MG63 (cell line): ENCODE measurements at regions not wholly inside any gene's neighbourhood (a gene's known extent, or its start where the extent isn't known, plus 50 kb on each side); places are given as distances from the start of the nearest gene placed in this dataset.
"Not testable (repeated sequence)": the region's sequence is repeated elsewhere in the genome, so short reads cannot be mapped to it uniquely, and the experiment has no call there.

Experiments
- DNase-seq: peaks from one replicate; pipeline ENCODE4 v3.0.0-alpha.2; 2020
- H3K27me3 ChIP-seq: fragments of 250-450 bp; sonication (Bioruptor Pico); 2 replicates; pipeline ENCODE4 v1.5.1; 2020; ENCODE audit warnings: mild to moderate bottlenecking, moderate library complexity
- H3K36me3 ChIP-seq: fragments of 250-450 bp; sonication (Bioruptor Pico); 2 replicates; pipeline ENCODE4 v1.5.1; 2020; ENCODE audit warnings: mild to moderate bottlenecking, moderate library complexity
- H3K4me3 ChIP-seq: fragments of 250-450 bp; sonication (Bioruptor Pico); 2 replicates; pipeline ENCODE4 v1.5.1; 2020; ENCODE audit warnings: mild to moderate bottlenecking, moderate library complexity
- H3K9me3 ChIP-seq: fragments of 250-450 bp; sonication (Bioruptor Pico); 2 replicates; pipeline ENCODE4 v1.5.1; 2020; ENCODE audit warnings: mild to moderate bottlenecking, moderate library complexity

GRCh38 chr3:145696011-145696410 lies 465.0 kb downstream of the PLOD2 start:
- Histone ChIP-seq H3K4me3 (no peak overlapping the region), H3K27me3 (no peaks in the 10 kb centered on the region), H3K9me3 (no peaks in the 10 kb centered on the region), H3K36me3 (no peaks in the 10 kb centered on the region)
- DNase-seq: no peak

GRCh38 chr3:145698250-145698649 lies 462.7 kb downstream of the PLOD2 start:
- Histone ChIP-seq H3K4me3 (no peak overlapping the region), H3K27me3 (no peaks in the 10 kb centered on the region), H3K9me3 (no peaks in the 10 kb centered on the region), H3K36me3 (no peaks in the 10 kb centered on the region)
- DNase-seq: no peak

GRCh38 chr3:145698749-145699148 lies 462.2 kb downstream of the PLOD2 start:
- Histone ChIP-seq H3K27me3 (no peaks in the 10 kb centered on the region), H3K36me3 (no peaks in the 10 kb centered on the region)
- no peak for DNase-seq

GRCh38 chr3:145704020-145704419 lies 457.0 kb downstream of the PLOD2 start:
- H3K27me3 ChIP-seq: no peaks in the 10 kb centered on the region
- peak; percentile 63 for DNase-seq
- H3K4me3 ChIP-seq: no peak overlapping the region
- no peaks in the 10 kb centered on the region for H3K9me3 ChIP-seq
- H3K36me3 ChIP-seq: no peaks in the 10 kb centered on the region

More at GRCh38 chr3:145698749-145699148, 462.2 kb downstream of the PLOD2 start:
- Histone ChIP-seq H3K4me3 (no peak overlapping the region), H3K9me3 (no peaks in the 10 kb centered on the region)

- H3K9me3 ChIP-seq, H3K36me3 ChIP-seq, H3K4me3 ChIP-seq: not testable (repeated sequence)
Measured at GRCh38 chr3:145709779-145710178, 451.2 kb downstream of the PLOD2 start.

GRCh38 chr3:145716519-145716918 lies 444.5 kb downstream of the PLOD2 start:
- no peaks in the 10 kb centered on the region for H3K9me3 ChIP-seq

More at GRCh38 chr3:145709779-145710178, 451.2 kb downstream of the PLOD2 start:
- not testable (repeated sequence) for DNase-seq, H3K27me3 ChIP-seq

GRCh38 chr3:145719114-145719513 lies 441.9 kb downstream of the PLOD2 start:
- H3K27me3 ChIP-seq: no peaks in the 10 kb centered on the region
- H3K4me3 ChIP-seq: no peak overlapping the region

More at GRCh38 chr3:145716519-145716918, 444.5 kb downstream of the PLOD2 start:
- DNase-seq: no peak
- Histone ChIP-seq H3K36me3 (no peaks in the 10 kb centered on the region), H3K4me3 (no peak overlapping the region), H3K27me3 (no peaks in the 10 kb centered on the region)

GRCh38 chr3:145721273-145721805 lies 439.6 kb downstream of the PLOD2 start:
- Histone ChIP-seq H3K27me3 (no peaks in the 10 kb centered on the region), H3K36me3 (no peaks in the 10 kb centered on the region), H3K4me3 (no peak overlapping the region), H3K9me3 (no peaks in the 10 kb centered on the region)
- no peak for DNase-seq

More at GRCh38 chr3:145719114-145719513, 441.9 kb downstream of the PLOD2 start:
- Histone ChIP-seq H3K9me3 (no peaks in the 10 kb centered on the region), H3K36me3 (no peaks in the 10 kb centered on the region)
- DNase-seq: no peak

- no peak overlapping the region for H3K4me3 ChIP-seq
- H3K36me3 ChIP-seq: no peaks in the 10 kb centered on the region
- no peak for DNase-seq
- H3K9me3 ChIP-seq: no peaks in the 10 kb centered on the region
- H3K27me3 ChIP-seq: no peaks in the 10 kb centered on the region
Measured at GRCh38 chr3:145721815-145722214, 439.2 kb downstream of the PLOD2 start.

- no peaks in the 10 kb centered on the region for H3K9me3 ChIP-seq
- no peaks in the 10 kb centered on the region for H3K36me3 ChIP-seq
- no peaks in the 10 kb centered on the region for H3K27me3 ChIP-seq
- no peak for DNase-seq
- no peak overlapping the region for H3K4me3 ChIP-seq
Measured at GRCh38 chr3:145727476-145727875, 433.5 kb downstream of the PLOD2 start.

GRCh38 chr3:145735631-145736030 lies 425.4 kb downstream of the PLOD2 start:
- Histone ChIP-seq H3K36me3 (no peaks in the 10 kb centered on the region), H3K4me3 (no peak overlapping the region), H3K27me3 (no peaks in the 10 kb centered on the region), H3K9me3 (no peaks in the 10 kb centered on the region; the same call in 1 of the 2 replicates)
- no peak for DNase-seq

- no peaks in the 10 kb centered on the region for H3K27me3 ChIP-seq
- DNase-seq: no peak
- H3K36me3 ChIP-seq: no peaks in the 10 kb centered on the region
- H3K9me3 ChIP-seq: no peaks in the 10 kb centered on the region; the same call in 1 of the 2 replicates
- no peak overlapping the region for H3K4me3 ChIP-seq
Measured at GRCh38 chr3:145737952-145738351, 423.0 kb downstream of the PLOD2 start.

- H3K27me3 ChIP-seq: no peaks in the 10 kb centered on the region
- DNase-seq: no peak
- no peaks in the 10 kb centered on the region; the same call in 1 of the 2 replicates for H3K9me3 ChIP-seq
- H3K36me3 ChIP-seq: no peaks in the 10 kb centered on the region
- H3K4me3 ChIP-seq: no peak overlapping the region
Measured at GRCh38 chr3:145739926-145740325, 421.1 kb downstream of the PLOD2 start.

- Histone ChIP-seq H3K4me3 (no peak overlapping the region), H3K9me3 (no peaks in the 10 kb centered on the region), H3K36me3 (no peaks in the 10 kb centered on the region), H3K27me3 (no peaks in the 10 kb centered on the region; the same call in 1 of the 2 replicates)
- DNase-seq: no peak
Measured at GRCh38 chr3:145750657-145751056, 410.3 kb downstream of the PLOD2 start.

GRCh38 chr3:145752576-145752975 lies 408.4 kb downstream of the PLOD2 start:
- peaks cover 4% of the 10 kb centered on the region; the same call in 1 of the 2 replicates for H3K27me3 ChIP-seq
- H3K36me3 ChIP-seq: no peaks in the 10 kb centered on the region
- no peaks in the 10 kb centered on the region for H3K9me3 ChIP-seq
- no peak overlapping the region for H3K4me3 ChIP-seq
- DNase-seq: no peak

GRCh38 chr3:145754605-145755289 lies 406.2 kb downstream of the PLOD2 start:
- no peaks in the 10 kb centered on the region for H3K36me3 ChIP-seq
- no peak overlapping the region for H3K4me3 ChIP-seq
- H3K9me3 ChIP-seq: no peaks in the 10 kb centered on the region
- peaks cover 4% of the 10 kb centered on the region; the same call in 1 of the 2 replicates for H3K27me3 ChIP-seq
- DNase-seq: no peak

- H3K9me3 ChIP-seq: no peaks in the 10 kb centered on the region
- H3K4me3 ChIP-seq: no peak overlapping the region
- H3K36me3 ChIP-seq: no peaks in the 10 kb centered on the region
- DNase-seq: no peak
- H3K27me3 ChIP-seq: peaks cover 6% of the 10 kb centered on the region; the same call in 1 of the 2 replicates
Measured at GRCh38 chr3:145760036-145760435, 400.9 kb downstream of the PLOD2 start.

- Histone ChIP-seq H3K9me3 (no peaks in the 10 kb centered on the region), H3K27me3 (peaks cover 6% of the 10 kb centered on the region), H3K36me3 (no peaks in the 10 kb centered on the region), H3K4me3 (no peak overlapping the region)
- no peak for DNase-seq
Measured at GRCh38 chr3:145767909-145768308, 393.1 kb downstream of the PLOD2 start.
